Astrocyte (in vitro differentiated cells and primary cell): ENCODE measurements at regions not wholly inside any gene's neighbourhood (a gene's known extent, or its start where the extent isn't known, plus 50 kb on each side); places are given as distances from the start of the nearest gene placed in this dataset.

Experiments
- DNase-seq: peaks from one replicate; pipeline ENCODE4 v3.0.0-alpha.2; 2010; ENCODE audit warnings: low read depth
- FAIRE-seq: peaks from 2 replicates; lab custom pipeline; 2011; peaks lifted over from hg19 to GRCh38; lab: Jason Lieb, UNC
- H2AFZ ChIP-seq: 2 replicates; pipeline ENCODE4 v1.6.0; 2012; ENCODE audit warnings: low read depth, low read length, inconsistent platforms
- H3K27ac ChIP-seq: 2 replicates; pipeline ENCODE4 v1.5.1; 2011; ENCODE audit warnings: low read depth, low read length, inconsistent platforms
- H3K27me3 ChIP-seq: 2 replicates; pipeline ENCODE4 v1.6.0; 2011; ENCODE audit warnings: low read length, inconsistent platforms; ENCODE audit not compliant: insufficient read depth
- H3K36me3 ChIP-seq: 2 replicates; pipeline ENCODE4 v1.5.1; 2011; ENCODE audit warnings: low read length, inconsistent platforms; ENCODE audit not compliant: insufficient read depth
- H3K4me1 ChIP-seq: 2 replicates; pipeline ENCODE4 v1.5.1; 2011; ENCODE audit warnings: low read length, inconsistent platforms; ENCODE audit not compliant: insufficient read depth
- H3K4me2 ChIP-seq: 2 replicates; pipeline ENCODE4 v1.6.0; 2012; ENCODE audit warnings: low read length, inconsistent platforms
- H3K4me3 ChIP-seq: 2 replicates; pipeline ENCODE4 v1.5.1; 2011; ENCODE audit warnings: low read depth, mild to moderate bottlenecking, low read length, inconsistent platforms; ENCODE audit not compliant: insufficient read depth
- H3K79me2 ChIP-seq: 2 replicates; pipeline ENCODE4 v1.6.0; 2012; ENCODE audit warnings: mild to moderate bottlenecking, low read length, inconsistent platforms; ENCODE audit not compliant: insufficient read depth
- H3K9ac ChIP-seq: 2 replicates; pipeline ENCODE4 v1.6.0; 2012; ENCODE audit warnings: mild to moderate bottlenecking, low read length, inconsistent platforms
- H3K9me3 ChIP-seq: 2 replicates; pipeline ENCODE4 v1.5.1; 2012; ENCODE audit warnings: low read depth, mild to moderate bottlenecking, low read length, inconsistent platforms; ENCODE audit not compliant: insufficient read depth
- H4K20me1 ChIP-seq: 2 replicates; pipeline ENCODE4 v1.6.0; 2012; ENCODE audit warnings: low read length, inconsistent platforms; ENCODE audit not compliant: insufficient read depth
- H3K27ac Mint-ChIP-seq: one replicate; pipeline ENCODE4 v1.8.0; 2021; ENCODE audit warnings: mild to moderate bottlenecking, mixed read lengths; ENCODE audit not compliant: unreplicated experiment
- H3K27me3 Mint-ChIP-seq: one replicate; pipeline ENCODE4 v1.8.0; 2021; ENCODE audit warnings: low read depth, mixed read lengths; ENCODE audit not compliant: unreplicated experiment
- H3K36me3 Mint-ChIP-seq: one replicate; pipeline ENCODE4 v1.8.0; 2021; ENCODE audit warnings: low read depth, mixed read lengths; ENCODE audit not compliant: unreplicated experiment
- H3K4me1 Mint-ChIP-seq: one replicate; pipeline ENCODE4 v1.8.0; 2021; ENCODE audit warnings: low read depth, mixed read lengths; ENCODE audit not compliant: unreplicated experiment
- H3K4me3 Mint-ChIP-seq: one replicate; pipeline ENCODE4 v1.8.0; 2021; ENCODE audit warnings: mild to moderate bottlenecking, moderate library complexity, mixed read lengths; ENCODE audit not compliant: unreplicated experiment
- H3K9me3 Mint-ChIP-seq: one replicate; pipeline ENCODE4 v1.8.0; 2021; ENCODE audit warnings: mild to moderate bottlenecking, mixed read lengths; ENCODE audit not compliant: unreplicated experiment
- CTCF ChIP-seq: IDR thresholded peaks from 2 replicates; pipeline ENCODE4 v1.5.1; 2011; ENCODE audit warnings: low read depth, mild to moderate bottlenecking, inconsistent platforms, low read length, moderate library complexity; ENCODE audit not compliant: insufficient read depth
- EZH2 ChIP-seq: IDR thresholded peaks from 2 replicates; pipeline ENCODE4 v1.6.1; 2012; ENCODE audit warnings: mild to moderate bottlenecking, low read length, inconsistent platforms; ENCODE audit not compliant: insufficient read depth

- H3K79me2 ChIP-seq = no peaks in the 10 kb centered on the region
- no peaks in the 10 kb centered on the region for H3K4me1 ChIP-seq
- no peaks in the 10 kb centered on the region for H3K36me3 Mint-ChIP-seq
- no peak for DNase-seq
- no peaks in the 10 kb centered on the region for H3K9me3 Mint-ChIP-seq
- no peak overlapping the region for H3K27ac Mint-ChIP-seq
- no peak overlapping the region for H3K27ac ChIP-seq
- no peak overlapping the region for H2AFZ ChIP-seq
- no peaks in the 10 kb centered on the region for H3K36me3 ChIP-seq
- no peak overlapping the region for H3K4me2 ChIP-seq
- no peak for FAIRE-seq
- no peak overlapping the region for H3K4me3 ChIP-seq
- no peaks in the 10 kb centered on the region for H4K20me1 ChIP-seq
- H3K9ac ChIP-seq = no peak overlapping the region
- H3K9me3 ChIP-seq = no peaks in the 10 kb centered on the region
- no peaks in the 10 kb centered on the region for H3K27me3 ChIP-seq
- no peaks in the 10 kb centered on the region for H3K27me3 Mint-ChIP-seq
- TF ChIP-seq EZH2 = no peak
- TF ChIP-seq CTCF = no peak
- no peak overlapping the region for H3K4me3 Mint-ChIP-seq
- no peaks in the 10 kb centered on the region for H3K4me1 Mint-ChIP-seq
Measured at GRCh38 chr5:164580155-164580554, 1074.7 kb downstream of the MAT2B start.

DNA sequence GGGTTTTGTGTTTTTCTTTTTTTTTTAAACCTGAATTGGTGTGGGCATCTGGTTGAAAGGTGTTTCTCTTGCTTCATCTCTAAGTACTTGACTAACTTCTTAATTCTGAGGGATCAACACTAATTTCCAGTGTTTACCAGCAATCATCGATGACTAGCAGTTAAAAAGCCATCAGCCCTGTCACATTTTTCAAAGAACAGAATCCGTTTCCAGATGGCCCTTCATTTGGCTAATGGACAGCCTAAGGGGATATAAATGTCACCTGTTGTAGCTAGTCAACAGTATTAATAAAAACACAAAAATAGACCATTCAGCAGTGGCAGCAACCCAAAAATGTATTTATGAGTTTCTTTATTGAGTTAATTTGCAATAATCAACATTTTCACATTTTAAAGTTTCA lies 1076.5 kb downstream of the MAT2B start:
- H3K27me3 ChIP-seq = no peaks in the 10 kb centered on the region
- H3K36me3 ChIP-seq = no peaks in the 10 kb centered on the region
- DNase-seq = no peak
- H3K4me3 ChIP-seq = no peak overlapping the region
- H3K4me2 ChIP-seq = no peak overlapping the region
- no peaks in the 10 kb centered on the region for H3K36me3 Mint-ChIP-seq
- no peaks in the 10 kb centered on the region for H3K79me2 ChIP-seq
- H3K9me3 ChIP-seq = no peaks in the 10 kb centered on the region
- H3K27ac Mint-ChIP-seq = no peak overlapping the region
- no peaks in the 10 kb centered on the region for H3K27me3 Mint-ChIP-seq
- TF ChIP-seq CTCF = no peak
- no peak for TF ChIP-seq EZH2
- H3K4me3 Mint-ChIP-seq = no peak overlapping the region
- H3K27ac ChIP-seq = no peak overlapping the region
- H3K9me3 Mint-ChIP-seq = no peaks in the 10 kb centered on the region
- H3K9ac ChIP-seq = no peak overlapping the region
- no peaks in the 10 kb centered on the region for H4K20me1 ChIP-seq
- FAIRE-seq = no peak
- H3K4me1 ChIP-seq = no peaks in the 10 kb centered on the region
- no peak overlapping the region for H2AFZ ChIP-seq
- H3K4me1 Mint-ChIP-seq = no peaks in the 10 kb centered on the region

- Mint-ChIP-seq H3K27me3 (no peaks in the 10 kb centered on the region), H3K4me3 (no peak overlapping the region), H3K36me3 (no peaks in the 10 kb centered on the region), H3K4me1 (no peaks in the 10 kb centered on the region), H3K9me3 (no peaks in the 10 kb centered on the region), H3K27ac (no peak overlapping the region)
- Histone ChIP-seq H3K4me3 (no peak overlapping the region), H3K4me1 (no peaks in the 10 kb centered on the region), H4K20me1 (no peaks in the 10 kb centered on the region), H2AFZ (no peak overlapping the region), H3K36me3 (no peaks in the 10 kb centered on the region), H3K4me2 (no peak overlapping the region), H3K27ac (no peak overlapping the region), H3K9me3 (no peaks in the 10 kb centered on the region), H3K27me3 (no peaks in the 10 kb centered on the region), H3K79me2 (no peaks in the 10 kb centered on the region), H3K9ac (no peak overlapping the region)
- DNase-seq (no peak), FAIRE-seq (no peak)
- TF ChIP-seq CTCF (no peak), EZH2 (no peak)
Measured at GRCh38 chr5:164593982-164594381, 1088.6 kb downstream of the MAT2B start.
